Epithelial cell of prostate (primary cell): ENCODE measurements at regions not wholly inside any gene's neighbourhood (a gene's known extent, or its start where the extent isn't known, plus 50 kb on each side); places are given as distances from the start of the nearest gene placed in this dataset.
A peak's percentile ranks its signal among the peaks of the same experiment; 100 is the strongest.

Source experiments
- DNase-seq: peaks from one replicate; pipeline ENCODE4 v3.0.0-alpha.2; 2011; ENCODE audit warnings: low read depth, low spot score
- H3K27ac ChIP-seq: fragments of 450-650 bp; 2 replicates; pipeline ENCODE4 v1.5.1; 2017; ENCODE audit warnings: mild to moderate bottlenecking

DNA sequence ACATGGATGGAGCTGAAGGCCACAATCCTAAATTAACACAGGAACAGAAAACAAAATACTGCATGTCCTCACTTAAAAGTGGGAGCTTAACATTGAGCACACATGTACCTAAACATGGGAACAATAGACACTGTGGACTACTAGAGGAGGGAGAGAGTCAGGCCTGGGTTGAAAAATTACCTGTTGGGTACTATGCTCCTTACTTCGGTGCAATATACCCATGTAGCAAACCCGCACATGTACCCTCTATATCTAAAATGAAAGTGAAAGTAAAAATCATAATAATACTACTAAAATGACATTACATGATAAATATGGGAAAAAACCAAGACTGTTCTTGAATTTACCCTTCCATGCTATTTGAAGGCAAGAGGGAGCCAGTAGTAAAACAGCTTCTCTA is 1273.8 kb upstream of the ADGRB3 start:
- no peak for DNase-seq
- no peak overlapping the region for H3K27ac ChIP-seq

GRCh38 chr6:67358241-67358640 is 1276.8 kb upstream of the ADGRB3 start:
- DNase-seq = no peak
- no peak overlapping the region for H3K27ac ChIP-seq

- no peak for DNase-seq
- H3K27ac ChIP-seq = no peak overlapping the region
Observed at GRCh38 chr6:67353861-67354260, 1281.2 kb upstream of the ADGRB3 start.

DNA sequence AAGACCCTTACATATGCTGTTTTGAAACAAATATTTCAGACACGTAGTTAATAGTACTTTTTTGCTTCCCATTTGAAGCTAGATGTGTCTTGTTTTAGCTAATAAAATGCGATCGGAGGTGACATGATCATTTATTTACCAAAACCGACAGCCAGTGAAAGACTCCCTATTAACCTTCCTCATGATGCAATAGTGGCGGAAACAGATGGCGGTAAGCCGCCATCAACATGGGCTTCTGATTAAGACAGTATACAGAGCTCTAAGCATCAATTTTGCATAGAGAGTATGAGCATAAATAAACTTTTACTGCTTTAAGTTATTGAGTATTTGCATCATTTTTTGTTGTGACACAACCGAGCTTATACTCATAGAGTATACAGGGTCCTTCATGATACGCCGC is 1282.4 kb upstream of the ADGRB3 start:
- DNase-seq = no peak
- no peak overlapping the region for H3K27ac ChIP-seq

DNA sequence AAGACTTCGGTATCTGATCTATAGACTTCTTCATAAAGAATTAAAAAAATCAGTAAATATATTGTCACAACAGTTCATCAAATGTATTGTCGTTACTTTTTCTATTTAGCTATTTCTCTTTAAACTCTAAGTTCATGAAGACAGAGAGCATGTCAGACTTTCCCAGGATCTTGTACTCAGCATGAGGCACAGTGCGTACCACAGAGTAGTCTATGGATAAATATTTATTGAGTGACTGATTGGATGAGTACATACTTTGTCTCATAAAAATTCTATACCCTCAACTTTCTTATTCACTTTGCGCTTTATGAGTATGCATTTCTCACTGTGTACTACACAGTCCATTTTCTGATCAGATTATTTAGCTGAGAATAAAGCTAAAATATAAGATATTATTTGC is 1284.4 kb upstream of the ADGRB3 start:
- DNase-seq = no peak
- H3K27ac ChIP-seq = no peak overlapping the region

DNA sequence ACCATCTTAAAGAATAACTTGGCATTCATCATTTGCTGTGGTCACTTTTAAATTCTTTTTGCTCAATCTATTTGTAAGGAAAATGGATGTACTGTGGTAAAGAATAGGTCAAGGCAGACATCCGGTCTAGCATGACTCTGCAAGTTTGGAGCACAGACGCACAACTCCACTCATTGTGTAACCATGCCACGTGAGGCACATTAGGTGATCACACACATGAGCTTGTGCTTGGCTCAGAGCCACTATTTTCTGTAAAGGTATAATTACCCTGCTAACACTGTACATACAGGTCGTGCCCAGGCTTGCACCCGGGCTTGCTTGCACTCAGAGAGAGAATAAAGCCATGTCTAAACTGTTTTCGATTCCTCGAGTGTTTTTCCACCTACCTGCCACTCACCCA is 1289.1 kb upstream of the ADGRB3 start:
- DNase-seq = peak; percentile 84
- H3K27ac ChIP-seq = peak overlapping the region; percentile 70

DNA sequence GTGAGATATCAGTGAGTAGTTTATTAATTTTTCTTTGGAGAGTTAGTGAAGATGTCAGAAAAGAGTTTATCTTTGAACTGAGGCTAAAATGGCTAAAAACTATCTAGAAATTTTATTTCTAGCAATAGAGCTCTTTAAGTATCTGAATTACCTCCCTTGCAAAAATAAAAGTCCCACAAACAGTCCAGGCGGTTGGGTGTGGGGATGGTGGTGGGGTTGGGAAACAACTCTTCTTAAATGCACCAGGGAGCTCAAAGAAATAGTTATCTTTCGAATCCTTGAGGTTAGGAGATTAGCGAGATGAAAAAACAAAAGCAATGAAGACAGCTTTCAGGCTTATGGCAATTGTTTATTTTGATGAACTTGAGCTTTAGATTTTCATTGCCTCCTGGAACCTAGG is 1299.1 kb upstream of the ADGRB3 start:
- H3K27ac ChIP-seq = no peak overlapping the region
- DNase-seq = no peak

DNA sequence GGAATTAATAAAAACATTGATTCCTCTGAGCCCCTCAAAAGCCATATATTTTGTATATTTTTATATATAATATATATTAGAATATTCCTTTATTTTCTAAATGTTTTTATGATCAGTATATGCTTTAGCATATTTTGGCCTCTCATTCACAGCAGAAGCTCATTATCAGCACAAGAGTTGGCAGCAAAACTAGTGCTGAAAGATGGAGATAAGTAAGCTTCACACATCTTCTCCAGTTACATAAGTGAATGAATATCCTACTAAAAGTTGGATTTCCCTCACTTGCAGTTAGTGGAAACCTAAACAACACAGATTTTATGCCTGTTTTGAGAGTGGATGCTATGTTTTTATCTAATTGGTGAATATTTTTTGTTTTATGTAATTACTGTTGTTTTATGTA is 1303.8 kb upstream of the ADGRB3 start:
- DNase-seq = no peak

DNA sequence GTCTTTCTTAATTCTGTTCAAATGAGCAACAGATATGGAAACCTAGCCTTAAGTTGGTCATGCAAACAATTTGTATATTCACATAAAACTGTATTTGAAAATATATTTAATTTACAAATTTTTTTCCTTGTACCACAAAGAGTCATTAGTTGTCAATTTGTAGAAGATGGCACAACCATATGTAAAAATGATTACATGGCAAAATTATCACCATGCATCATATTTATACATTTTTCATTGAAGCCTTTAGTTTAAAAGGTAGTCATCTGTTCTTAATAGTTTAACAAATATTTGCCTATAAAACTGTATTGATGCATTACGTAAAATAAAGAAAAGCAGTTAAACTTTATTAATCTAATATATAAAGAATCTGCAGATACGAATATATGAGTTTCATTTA is 1306.8 kb upstream of the ADGRB3 start:
- no peak overlapping the region for H3K27ac ChIP-seq
- DNase-seq = no peak

More for the DNA sequence above, 1303.8 kb upstream of the ADGRB3 start:
- H3K27ac ChIP-seq = no peak overlapping the region

DNA sequence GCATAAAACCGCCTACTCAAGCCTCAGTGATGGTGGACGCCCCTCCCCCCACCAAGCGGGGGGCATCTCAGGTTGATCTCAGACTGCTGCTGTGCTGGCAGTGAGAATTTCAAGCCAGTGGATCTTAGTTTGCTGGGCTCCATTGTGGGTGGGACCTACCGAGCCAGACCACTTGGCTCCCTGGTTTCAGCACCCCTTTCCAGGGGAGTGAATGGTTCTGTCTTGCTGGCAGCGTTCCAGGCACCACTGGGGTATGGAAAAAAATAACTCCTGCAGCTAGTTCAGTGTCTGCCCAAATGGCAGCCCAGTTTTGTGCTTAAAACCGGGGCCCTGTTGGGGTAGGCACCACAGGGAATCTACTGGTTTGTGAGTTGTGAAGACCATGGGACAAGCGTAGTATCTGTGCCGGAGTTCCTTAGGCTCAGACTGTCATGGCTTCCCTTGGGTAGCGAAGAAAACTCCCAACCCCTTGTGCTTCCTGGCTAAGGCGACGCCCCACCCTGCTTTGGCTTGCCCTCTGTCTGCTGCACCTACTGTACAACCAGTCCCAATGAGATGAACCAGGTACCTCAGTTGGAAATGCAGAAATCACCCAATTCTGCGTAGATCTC is 1334.5 kb upstream of the ADGRB3 start:
- no peak for DNase-seq
- H3K27ac ChIP-seq = no peak overlapping the region

- no peak overlapping the region for H3K27ac ChIP-seq
- no peak for DNase-seq
Observed at GRCh38 chr6:67292169-67292568, 1342.9 kb upstream of the ADGRB3 start.

- DNase-seq = no peak
- no peak overlapping the region for H3K27ac ChIP-seq
Observed at GRCh38 chr6:67287566-67287965, 1347.5 kb upstream of the ADGRB3 start.

DNA sequence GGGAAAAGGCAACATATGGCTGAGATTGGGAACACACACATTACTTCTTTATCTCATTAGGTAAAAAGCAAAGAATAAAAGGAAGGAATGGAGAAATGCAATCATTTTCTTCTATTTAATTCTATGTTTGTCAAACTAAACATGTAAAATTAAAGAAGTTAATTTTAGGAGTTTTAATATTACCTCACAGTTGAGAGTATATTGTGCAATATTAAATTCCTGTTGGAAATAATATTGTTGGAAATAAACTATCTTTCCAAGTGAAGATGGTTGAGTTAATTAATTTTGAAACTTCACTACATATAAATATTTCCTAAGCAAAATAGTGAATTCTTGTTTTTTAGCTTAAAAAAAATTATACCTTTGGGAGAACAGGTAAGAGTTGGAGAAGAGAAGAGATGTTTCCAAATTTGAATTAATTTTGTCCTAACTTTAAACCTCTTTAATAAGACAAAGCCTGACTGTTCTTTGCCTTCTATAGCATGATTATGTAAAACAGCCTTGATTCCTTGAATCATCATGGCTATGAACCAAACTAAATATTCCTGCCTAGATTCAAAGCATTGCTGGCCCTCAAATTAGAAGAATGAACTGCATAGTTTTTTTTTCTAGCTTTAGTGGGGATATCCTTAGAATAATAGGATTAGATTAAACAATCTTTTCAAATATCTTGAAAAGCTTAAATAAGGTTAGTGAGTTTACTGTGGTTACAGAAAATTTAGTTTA is 1349.1 kb upstream of the ADGRB3 start:
- DNase-seq = no peak
- H3K27ac ChIP-seq = no peak overlapping the region

DNA sequence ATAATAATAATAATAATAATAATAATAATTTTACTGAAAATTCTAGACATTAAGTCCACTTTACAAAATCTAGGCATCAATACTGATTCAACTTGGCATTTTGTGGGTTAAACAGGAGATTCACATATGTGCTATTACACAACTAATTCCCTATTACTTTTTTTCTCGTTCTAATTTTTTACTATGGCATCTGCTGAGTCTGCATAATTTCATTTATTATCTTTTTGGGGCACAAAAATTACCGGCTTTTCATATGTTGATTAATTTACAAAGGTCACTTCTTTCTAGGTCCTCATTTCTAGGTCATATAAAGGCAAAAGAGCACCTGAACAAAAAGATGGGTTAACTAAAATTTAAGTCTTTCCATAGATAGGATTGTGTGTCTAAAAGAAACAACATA is 1357.8 kb upstream of the ADGRB3 start:
- H3K27ac ChIP-seq = no peak overlapping the region
- DNase-seq = no peak

- no peak for DNase-seq
- no peak overlapping the region for H3K27ac ChIP-seq
Observed at GRCh38 chr6:67265996-67266921, 1368.8 kb upstream of the ADGRB3 start.

- H3K27ac ChIP-seq = no peak overlapping the region
- DNase-seq = no peak
Observed at GRCh38 chr6:67252663-67253062, 1382.4 kb upstream of the ADGRB3 start.

DNA sequence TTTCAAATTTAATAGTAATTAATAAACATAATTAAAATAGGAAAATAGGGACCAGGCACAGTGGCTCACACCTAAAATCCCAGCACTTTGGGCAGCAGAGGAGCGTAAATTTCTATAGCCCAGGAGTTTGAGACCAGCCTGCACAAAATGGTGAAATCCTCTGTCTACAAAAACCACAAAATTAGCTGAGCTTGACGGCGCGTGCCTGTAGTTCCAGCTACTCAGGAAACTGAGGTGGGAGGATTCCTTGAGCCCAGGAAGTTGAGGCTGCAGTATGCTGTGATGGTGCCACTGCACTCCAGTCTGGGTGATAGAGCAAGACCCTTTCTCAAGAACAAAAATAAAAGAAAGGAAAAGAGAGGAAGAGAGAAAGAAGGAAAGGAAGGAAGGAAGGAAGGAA is 1387.0 kb upstream of the ADGRB3 start:
- no peak for DNase-seq
- no peak overlapping the region for H3K27ac ChIP-seq

- H3K27ac ChIP-seq = no peak overlapping the region
- DNase-seq = no peak
Observed at GRCh38 chr6:67244037-67244436, 1391.0 kb upstream of the ADGRB3 start.

DNA sequence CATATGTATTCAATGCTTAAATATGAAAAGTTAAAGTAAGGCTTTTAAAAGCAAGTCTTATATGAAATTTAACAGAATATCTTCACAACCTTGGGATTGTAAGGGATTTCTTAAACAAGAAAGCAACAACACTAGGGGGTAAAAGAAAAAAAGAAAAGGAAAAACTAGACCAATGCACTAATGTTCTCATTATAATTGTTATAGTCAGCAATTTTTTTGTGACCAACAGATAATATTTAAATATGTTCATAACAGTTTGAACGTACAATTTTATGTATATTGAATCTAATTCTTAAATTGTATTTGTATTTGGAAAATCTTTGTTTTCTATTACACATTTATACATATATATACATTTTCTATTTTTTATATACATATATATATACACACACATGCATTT is 1397.8 kb upstream of the ADGRB3 start:
- no peak overlapping the region for H3K27ac ChIP-seq
- no peak for DNase-seq

DNA sequence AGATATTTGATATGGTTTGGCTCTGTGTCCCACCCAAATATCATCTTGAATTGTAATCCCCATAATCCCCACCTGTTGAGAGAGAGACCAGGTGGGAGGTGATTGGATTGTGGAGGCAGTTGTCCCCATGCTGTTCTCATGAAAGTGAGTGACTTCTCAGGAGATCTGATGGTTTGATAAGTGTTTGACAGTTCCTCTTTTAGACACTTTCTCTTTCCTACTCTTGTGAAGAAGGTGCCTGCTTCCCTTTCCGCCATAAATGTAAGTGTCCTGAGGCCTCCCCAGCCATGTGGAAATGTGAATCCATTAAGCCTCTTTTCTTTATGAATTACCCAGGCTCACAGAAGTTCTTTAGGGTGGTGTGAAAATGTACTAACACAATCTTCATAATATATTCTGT is 1404.0 kb upstream of the ADGRB3 start:
- no peak overlapping the region for H3K27ac ChIP-seq
- no peak for DNase-seq

DNA sequence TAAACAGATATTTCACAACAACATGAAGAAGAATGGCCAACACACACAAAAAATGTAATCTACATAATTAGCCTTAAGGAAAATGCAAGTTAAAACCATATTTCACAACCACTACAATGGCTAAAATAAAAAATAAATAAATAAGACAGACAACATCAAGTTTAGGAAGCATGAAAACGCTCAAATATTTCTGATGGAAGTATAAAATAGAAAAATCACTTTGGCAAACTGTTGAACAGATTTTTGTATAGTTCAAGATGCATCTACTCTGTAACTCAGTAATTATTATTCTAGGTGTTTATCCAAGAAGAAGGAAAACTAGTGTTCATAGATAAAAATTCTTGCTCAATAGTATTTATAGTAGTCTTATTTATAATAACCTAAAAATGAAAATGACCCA is 1410.1 kb upstream of the ADGRB3 start:
- no peak overlapping the region for H3K27ac ChIP-seq
- no peak for DNase-seq
